H1 (cell line): ENCODE measurements at regions not wholly inside any gene's neighbourhood (a gene's known extent, or its start where the extent isn't known, plus 50 kb on each side); places are given as distances from the start of the nearest gene placed in this dataset.

Experiments
- CHD2 ChIP-seq: IDR thresholded peaks from 2 replicates; pipeline ENCODE4 v1.6.1; 2012; ENCODE audit warnings: low read length, improper control_type of control experiment
- CTCF ChIP-seq, 3 experiments: IDR thresholded peaks; 1 replicate in 2 of 3; 2 replicates in 1 of 3; pipeline versions ENCODE4 v1.5.1 to v1.6.1; 2011; ENCODE audit warnings: low read length in 3 of 3, mild to moderate bottlenecking in 3 of 3, inconsistent platforms in 2 of 3, low read depth in 1 of 3, moderate library complexity in 1 of 3; ENCODE audit not compliant: insufficient read depth in 1 of 3; ENCODE audit errors: control extremely low read depth in 1 of 3
- SUZ12 ChIP-seq: fragments of 200-600 bp; sonication (generic); IDR thresholded peaks from 2 replicates; pipeline ENCODE4 v1.6.1; 2012; ENCODE audit warnings: mild to moderate bottlenecking, inconsistent platforms, low read length, moderate library complexity, mixed read lengths
- USF2 ChIP-seq: IDR thresholded peaks from 2 replicates; pipeline ENCODE4 v1.6.1; 2011; ENCODE audit warnings: low read length, improper control_type of control experiment

GRCh38 chr4:123588631-123589241, 192.1 kb downstream of the SPRY1 start:
- TF ChIP-seq CTCF (IDR thresholded peaks at IDR 0.05; ENCODE audit: control extremely low read depth in 1 of 3, insufficient read depth in 1 of 3, low read depth in 1 of 3, low read length in 3 of 3) (no peak), SUZ12 (no peak), CHD2 (no peak), USF2 (no peak)
